ENCODE measurements at regions not wholly inside any gene's neighbourhood (a gene's known extent, or its start where the extent isn't known, plus 50 kb on each side); places are given as distances from the start of the nearest gene placed in this dataset.

GRCh38 chrX:131955099-131955777 is 67.9 kb upstream of the STK26 start:
- Mint-ChIP-seq H3K36me3 (ENCODE audit: unreplicated experiment) (no peaks in the 10 kb centered on the region), H3K27me3 (ENCODE audit: unreplicated experiment) (no peaks in the 10 kb centered on the region), H3K9me3 (ENCODE audit: unreplicated experiment) (no peaks in the 10 kb centered on the region), H3K4me1 (ENCODE audit: low read depth, unreplicated experiment) (no peaks in the 10 kb centered on the region), H3K4me3 (ENCODE audit: unreplicated experiment) (no peak overlapping the region), H3K27ac (ENCODE audit: unreplicated experiment) (no peak overlapping the region)
- DNase-seq: no peak
- TF ChIP-seq, protein P1, sequence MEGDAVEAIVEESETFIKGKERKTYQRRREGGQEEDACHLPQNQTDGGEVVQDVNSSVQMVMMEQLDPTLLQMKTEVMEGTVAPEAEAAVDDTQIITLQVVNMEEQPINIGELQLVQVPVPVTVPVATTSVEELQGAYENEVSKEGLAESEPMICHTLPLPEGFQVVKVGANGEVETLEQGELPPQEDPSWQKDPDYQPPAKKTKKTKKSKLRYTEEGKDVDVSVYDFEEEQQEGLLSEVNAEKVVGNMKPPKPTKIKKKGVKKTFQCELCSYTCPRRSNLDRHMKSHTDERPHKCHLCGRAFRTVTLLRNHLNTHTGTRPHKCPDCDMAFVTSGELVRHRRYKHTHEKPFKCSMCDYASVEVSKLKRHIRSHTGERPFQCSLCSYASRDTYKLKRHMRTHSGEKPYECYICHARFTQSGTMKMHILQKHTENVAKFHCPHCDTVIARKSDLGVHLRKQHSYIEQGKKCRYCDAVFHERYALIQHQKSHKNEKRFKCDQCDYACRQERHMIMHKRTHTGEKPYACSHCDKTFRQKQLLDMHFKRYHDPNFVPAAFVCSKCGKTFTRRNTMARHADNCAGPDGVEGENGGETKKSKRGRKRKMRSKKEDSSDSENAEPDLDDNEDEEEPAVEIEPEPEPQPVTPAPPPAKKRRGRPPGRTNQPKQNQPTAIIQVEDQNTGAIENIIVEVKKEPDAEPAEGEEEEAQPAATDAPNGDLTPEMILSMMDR (IDR thresholded peaks at IDR 0.05; ENCODE audit: partially characterized antibody, unreplicated experiment): no peak

DNA sequence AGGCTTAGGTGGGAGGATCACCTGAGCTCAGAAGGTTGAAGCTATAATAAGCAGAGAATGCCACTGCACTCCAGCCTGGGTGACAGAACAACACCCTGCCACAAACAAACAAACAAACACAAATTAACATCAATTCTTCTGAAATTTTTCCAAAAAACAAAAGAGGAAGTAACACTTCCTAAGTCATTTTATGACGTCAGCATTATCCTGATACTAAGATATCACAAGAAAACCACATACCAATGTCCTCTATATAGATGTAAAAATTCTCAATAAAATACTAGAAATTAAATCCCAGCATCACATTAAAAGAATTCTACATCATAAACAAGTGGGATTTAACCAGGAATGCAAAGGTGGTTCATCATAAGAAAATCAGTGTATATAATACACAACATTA is 64.4 kb upstream of the STK26 start:
- Mint-ChIP-seq H3K4me1 (ENCODE audit: low read depth, unreplicated experiment) (no peaks in the 10 kb centered on the region), H3K4me3 (ENCODE audit: unreplicated experiment) (no peak overlapping the region), H3K27me3 (ENCODE audit: unreplicated experiment) (no peaks in the 10 kb centered on the region), H3K9me3 (ENCODE audit: unreplicated experiment) (no peaks in the 10 kb centered on the region), H3K27ac (ENCODE audit: unreplicated experiment) (no peak overlapping the region), H3K36me3 (ENCODE audit: unreplicated experiment) (no peaks in the 10 kb centered on the region)
- TF ChIP-seq, protein P1 (IDR thresholded peaks at IDR 0.05; ENCODE audit: partially characterized antibody, unreplicated experiment): no peak
- DNase-seq: no peak

- DNase-seq: no peak
- Mint-ChIP-seq H3K27me3 (ENCODE audit: unreplicated experiment) (no peaks in the 10 kb centered on the region), H3K27ac (ENCODE audit: unreplicated experiment) (no peak overlapping the region), H3K4me3 (ENCODE audit: unreplicated experiment) (no peak overlapping the region), H3K36me3 (ENCODE audit: unreplicated experiment) (no peaks in the 10 kb centered on the region), H3K4me1 (ENCODE audit: low read depth, unreplicated experiment) (no peaks in the 10 kb centered on the region), H3K9me3 (ENCODE audit: unreplicated experiment) (no peaks in the 10 kb centered on the region)
- TF ChIP-seq, protein P1 (IDR thresholded peaks at IDR 0.05; ENCODE audit: partially characterized antibody, unreplicated experiment): no peak
Measured at GRCh38 chrX:131970347-131970746, 52.8 kb upstream of the STK26 start.
